ENCODE measurements at regions not wholly inside any gene's neighbourhood (a gene's known extent, or its start where the extent isn't known, plus 50 kb on each side); places are given as distances from the start of the nearest gene placed in this dataset.

DNA sequence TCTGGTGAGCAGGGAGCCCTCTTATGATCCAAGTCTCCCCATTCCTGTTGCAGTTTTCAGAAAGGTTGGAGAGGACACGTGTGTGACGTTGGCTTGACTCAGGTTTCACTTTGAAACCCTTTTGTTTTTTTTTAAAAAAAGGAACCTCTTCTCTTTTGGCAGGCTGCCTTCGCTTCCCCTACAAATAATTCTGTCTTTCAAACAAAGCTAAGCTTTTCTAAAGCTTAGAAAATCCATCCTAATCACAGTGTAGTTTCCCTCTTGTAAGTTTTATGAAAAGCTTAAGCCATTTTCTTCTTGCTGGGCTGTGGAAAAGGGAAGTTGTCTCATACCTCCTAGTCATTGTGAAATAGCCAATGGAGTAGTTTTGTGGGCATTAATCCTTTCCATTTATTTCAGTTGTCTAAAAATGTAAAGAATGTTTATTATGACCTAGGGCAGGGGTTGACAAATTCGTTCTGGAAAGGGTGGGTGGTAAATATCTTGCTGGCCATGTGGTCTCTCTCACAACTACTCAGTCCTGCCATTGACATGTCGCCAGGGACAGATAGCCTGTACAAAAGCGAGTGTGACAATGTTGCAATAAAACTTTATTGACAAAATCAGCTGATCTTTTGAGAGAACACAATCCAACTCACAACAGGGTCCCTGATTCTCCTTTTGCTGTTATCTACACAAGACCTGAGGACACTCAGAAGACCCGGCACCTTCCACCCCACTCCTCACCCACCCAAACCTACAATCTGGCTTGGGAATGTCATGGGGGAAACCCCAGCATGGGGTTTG, 878.8 kb downstream of the RNF144A start:
- TF ChIP-seq, protein P1, sequence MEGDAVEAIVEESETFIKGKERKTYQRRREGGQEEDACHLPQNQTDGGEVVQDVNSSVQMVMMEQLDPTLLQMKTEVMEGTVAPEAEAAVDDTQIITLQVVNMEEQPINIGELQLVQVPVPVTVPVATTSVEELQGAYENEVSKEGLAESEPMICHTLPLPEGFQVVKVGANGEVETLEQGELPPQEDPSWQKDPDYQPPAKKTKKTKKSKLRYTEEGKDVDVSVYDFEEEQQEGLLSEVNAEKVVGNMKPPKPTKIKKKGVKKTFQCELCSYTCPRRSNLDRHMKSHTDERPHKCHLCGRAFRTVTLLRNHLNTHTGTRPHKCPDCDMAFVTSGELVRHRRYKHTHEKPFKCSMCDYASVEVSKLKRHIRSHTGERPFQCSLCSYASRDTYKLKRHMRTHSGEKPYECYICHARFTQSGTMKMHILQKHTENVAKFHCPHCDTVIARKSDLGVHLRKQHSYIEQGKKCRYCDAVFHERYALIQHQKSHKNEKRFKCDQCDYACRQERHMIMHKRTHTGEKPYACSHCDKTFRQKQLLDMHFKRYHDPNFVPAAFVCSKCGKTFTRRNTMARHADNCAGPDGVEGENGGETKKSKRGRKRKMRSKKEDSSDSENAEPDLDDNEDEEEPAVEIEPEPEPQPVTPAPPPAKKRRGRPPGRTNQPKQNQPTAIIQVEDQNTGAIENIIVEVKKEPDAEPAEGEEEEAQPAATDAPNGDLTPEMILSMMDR (IDR thresholded peaks at IDR 0.05; ENCODE audit: low read length, missing control alignments), result no peak
- DNase-seq (ENCODE audit: low read depth), result peak; percentile 12
- no peak overlapping the region for H3K4me3 ChIP-seq (replicated peaks; ENCODE audit: low read depth, low read length)

- no peak for DNase-seq (ENCODE audit: low read depth)
- H3K4me3 ChIP-seq (replicated peaks; ENCODE audit: low read depth, low read length), result no peak overlapping the region
- TF ChIP-seq, protein P1 (IDR thresholded peaks at IDR 0.05; ENCODE audit: low read length, missing control alignments), result no peak
These were observed 881.8 kb upstream of the ID2 start for GRCh38 chr2:7800031-7800430.

GRCh38 chr2:7801212-7801611, 880.6 kb upstream of the ID2 start:
- TF ChIP-seq, protein P1 (IDR thresholded peaks at IDR 0.05; ENCODE audit: low read length, missing control alignments), result no peak
- H3K4me3 ChIP-seq (replicated peaks; ENCODE audit: low read depth, low read length), result no peak overlapping the region
- DNase-seq (ENCODE audit: low read depth), result no peak

DNA sequence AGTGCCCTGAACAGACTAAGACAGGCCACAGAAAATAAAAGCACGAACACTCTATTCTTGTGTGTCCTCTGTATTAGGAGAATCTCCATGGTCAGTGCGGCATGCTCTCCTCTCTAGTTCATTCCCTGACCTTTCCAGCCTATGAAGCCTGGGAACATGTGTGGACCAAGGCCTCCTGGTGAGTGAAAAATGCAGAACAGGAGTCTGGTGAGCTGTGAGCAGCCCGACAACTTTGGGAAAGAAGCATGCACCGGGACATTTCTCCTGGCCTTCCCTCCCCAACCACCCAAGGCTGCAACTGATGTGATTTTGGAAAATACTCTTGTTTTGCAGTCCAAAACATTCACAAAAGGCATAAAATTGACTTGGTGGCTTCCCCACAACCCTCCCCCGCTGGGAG, 878.3 kb upstream of the ID2 start:
- TF ChIP-seq, protein P1 (IDR thresholded peaks at IDR 0.05; ENCODE audit: low read length, missing control alignments), result no peak
- DNase-seq (ENCODE audit: low read depth), result no peak
- no peak overlapping the region for H3K4me3 ChIP-seq (replicated peaks; ENCODE audit: low read depth, low read length)

DNA sequence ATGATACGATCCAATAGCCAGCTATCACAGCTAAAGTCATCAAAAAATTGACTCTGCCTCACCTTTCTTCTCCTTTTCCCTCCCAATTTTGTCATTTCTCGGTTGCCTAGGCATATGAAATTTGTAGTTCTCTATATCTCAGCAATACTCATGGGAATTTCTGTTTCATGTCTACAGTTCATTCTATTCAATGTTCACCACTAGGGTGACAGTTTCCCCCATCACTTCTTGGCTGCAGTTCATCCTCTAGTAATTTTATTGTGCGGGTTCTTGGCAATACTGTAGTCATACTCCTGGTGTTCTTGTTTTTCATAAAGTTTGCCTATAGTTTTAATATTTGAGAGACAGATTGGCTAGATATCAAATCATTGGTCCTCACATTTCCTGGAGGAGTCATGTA, 872.2 kb upstream of the ID2 start:
- no peak for DNase-seq (ENCODE audit: low read depth)
- TF ChIP-seq, protein P1 (IDR thresholded peaks at IDR 0.05; ENCODE audit: low read length, missing control alignments), result no peak
- no peak overlapping the region for H3K4me3 ChIP-seq (replicated peaks; ENCODE audit: low read depth, low read length)

DNA sequence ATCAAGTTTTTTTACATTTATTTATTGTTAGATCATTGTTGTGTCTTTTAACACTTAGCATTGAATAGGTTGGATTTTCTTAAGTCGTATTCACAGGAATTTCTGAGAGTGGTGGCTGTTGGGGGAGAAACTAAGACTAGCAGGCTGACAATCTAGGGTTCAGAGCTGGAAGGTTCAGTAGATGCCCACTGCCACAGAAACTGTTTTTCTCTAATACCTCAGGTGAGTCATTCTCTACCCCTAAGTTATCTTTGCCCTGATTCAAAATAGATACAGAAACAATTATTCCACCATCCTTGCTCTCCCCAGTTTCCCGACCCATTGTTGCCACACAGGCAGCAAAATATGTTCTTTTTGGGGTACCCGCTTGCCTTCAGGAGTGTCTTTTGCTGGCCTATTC, 870.8 kb upstream of the ID2 start:
- TF ChIP-seq, protein P1 (IDR thresholded peaks at IDR 0.05; ENCODE audit: low read length, missing control alignments), result no peak
- no peak overlapping the region for H3K4me3 ChIP-seq (replicated peaks; ENCODE audit: low read depth, low read length)
- DNase-seq (ENCODE audit: low read depth), result no peak

Data from fibroblast of pulmonary artery (primary cell).